Natural killer cell (primary cell): ENCODE measurements at regions not wholly inside any gene's neighbourhood (a gene's known extent, or its start where the extent isn't known, plus 50 kb on each side); places are given as distances from the start of the nearest gene placed in this dataset.

Experiments
- ATAC-seq, 3 donors: fragments of 150-1000 bp in 2 of 3; fragments of 200-7000 bp in 1 of 3; cut with Tn5 transposase; 1 replicate in 1 of 3; 2 replicates in 2 of 3; pipeline ENCODE4 v1.10.0; 2021; ENCODE audit warnings: mild to moderate bottlenecking in 2 of 3, moderate library complexity in 2 of 3
- DNase-seq, 2 donors: peaks; one replicate each; pipeline versions ENCODE4 v3.0.0 to v3.0.0-alpha.2; 2013 to 2021; ENCODE audit warnings: mixed read lengths in 1 of 2
- H3K27ac ChIP-seq: one replicate; pipeline ENCODE4 v1.5.1; 2013; ENCODE audit warnings: mild to moderate bottlenecking, low read length
- H3K27me3 ChIP-seq: one replicate; pipeline ENCODE4 v1.6.1; 2013; ENCODE audit warnings: low read length; ENCODE audit not compliant: control insufficient read depth, insufficient read depth
- H3K36me3 ChIP-seq: one replicate; pipeline ENCODE4 v1.6.1; 2013; ENCODE audit warnings: low read length; ENCODE audit not compliant: control insufficient read depth, insufficient read depth
- H3K4me1 ChIP-seq: one replicate; pipeline ENCODE4 v1.6.1; 2013; ENCODE audit warnings: low read length; ENCODE audit not compliant: control insufficient read depth, insufficient read depth
- H3K4me3 ChIP-seq: one replicate; pipeline ENCODE4 v1.5.1; 2013; ENCODE audit warnings: low read length
- H3K9me3 ChIP-seq: one replicate; pipeline ENCODE4 v1.6.1; 2013; ENCODE audit warnings: low read length; ENCODE audit not compliant: control insufficient read depth, insufficient read depth
- H3K27ac Mint-ChIP-seq, 2 donors: one replicate each; pipeline ENCODE4 v1.8.0; 2022; ENCODE audit warnings: mild to moderate bottlenecking in 2 of 2, mixed read lengths in 2 of 2, moderate library complexity in 1 of 2
- H3K27me3 Mint-ChIP-seq, 2 donors: one replicate each; pipeline ENCODE4 v1.8.0; 2022; ENCODE audit warnings: low read depth in 2 of 2, mixed read lengths in 2 of 2
- H3K36me3 Mint-ChIP-seq: one replicate; pipeline ENCODE4 v1.8.0; 2022; ENCODE audit warnings: mixed read lengths
- H3K4me1 Mint-ChIP-seq, 2 donors: one replicate each; pipeline ENCODE4 v1.8.0; 2022; ENCODE audit warnings: mixed read lengths in 2 of 2
- H3K4me3 Mint-ChIP-seq: one replicate; pipeline ENCODE4 v1.8.0; 2022; ENCODE audit warnings: mild to moderate bottlenecking, moderate library complexity, mixed read lengths
- H3K9me3 Mint-ChIP-seq, 2 donors: one replicate each; pipeline ENCODE4 v1.8.0; 2022; ENCODE audit warnings: mixed read lengths in 2 of 2
- CTCF ChIP-seq: fragments of 200-600 bp; IDR thresholded peaks from one replicate; pipeline ENCODE4 v1.8.0; 2022; ENCODE audit warnings: antibody characterized with exemption
- WGBS: methylation state at CpG from one replicate; pipeline ENCODE4 v1.1.7; 2013; ENCODE audit warnings: missing lambda C conversion rate; ENCODE audit not compliant: insufficient coverage; 5-methylcytosine and 5-hydroxymethylcytosine counted together
- intact Hi-C: fragments of 100-400 bp; cut with micrococcal nuclease; formaldehyde crosslinking; loops from one replicate; pipeline ENCODE4 v1.14.2; 2022

DNA sequence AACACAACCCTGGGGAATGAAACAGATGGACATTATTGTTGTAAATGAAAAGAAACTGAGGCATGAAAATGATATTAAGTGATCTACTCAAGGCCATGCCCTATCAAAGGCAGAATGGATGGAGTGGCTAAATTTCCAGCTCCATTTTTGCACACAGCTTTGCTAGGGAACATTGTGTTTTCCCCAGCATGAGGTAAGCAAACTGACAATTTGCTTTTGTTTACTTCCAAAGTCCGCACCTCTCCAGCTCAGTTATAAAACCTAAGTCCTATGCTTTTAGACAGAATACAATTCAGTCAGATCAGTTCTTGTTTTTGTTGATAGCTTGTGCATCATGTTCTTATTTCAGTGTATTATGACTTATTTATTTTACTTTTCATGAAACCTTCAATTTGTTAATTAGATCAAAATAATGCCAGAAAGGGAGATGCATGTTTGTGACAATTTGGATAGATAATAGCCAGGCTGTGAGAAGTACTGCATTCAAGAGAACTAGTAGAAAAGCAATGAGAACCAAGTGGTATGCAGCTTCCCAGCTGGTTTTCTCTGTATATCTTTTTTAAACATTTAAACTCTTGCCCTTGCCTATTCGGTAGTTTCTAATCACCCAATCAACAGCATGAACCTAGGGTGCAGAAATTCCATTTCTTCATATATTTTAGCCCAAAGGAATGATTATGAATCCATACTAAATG is 380.8 kb downstream of the SPATA31D1 start:
- no peaks in the 10 kb centered on the region for H3K36me3 ChIP-seq
- ATAC-seq (no peak), DNase-seq (no peak)
- H3K27ac ChIP-seq: no peak overlapping the region
- H3K4me3 ChIP-seq: no peak overlapping the region
- no peaks in the 10 kb centered on the region for H3K4me1 ChIP-seq
- Mint-ChIP-seq H3K27me3 (no peaks in the 10 kb centered on the region), H3K9me3 (peaks cover 11 to 12% of the 10 kb centered on the region in 2 donors), H3K4me3 (no peak overlapping the region), H3K27ac (no peak overlapping the region), H3K4me1 (no peaks in the 10 kb centered on the region), H3K36me3 (peaks cover 7% of the 10 kb centered on the region)
- no peaks in the 10 kb centered on the region for H3K27me3 ChIP-seq
- no peaks in the 10 kb centered on the region for H3K9me3 ChIP-seq
- 79% methylated on average over 2 of the region's 2 CpGs for WGBS
- intact Hi-C loops: no loop called here
- no peak for TF ChIP-seq CTCF

DNA sequence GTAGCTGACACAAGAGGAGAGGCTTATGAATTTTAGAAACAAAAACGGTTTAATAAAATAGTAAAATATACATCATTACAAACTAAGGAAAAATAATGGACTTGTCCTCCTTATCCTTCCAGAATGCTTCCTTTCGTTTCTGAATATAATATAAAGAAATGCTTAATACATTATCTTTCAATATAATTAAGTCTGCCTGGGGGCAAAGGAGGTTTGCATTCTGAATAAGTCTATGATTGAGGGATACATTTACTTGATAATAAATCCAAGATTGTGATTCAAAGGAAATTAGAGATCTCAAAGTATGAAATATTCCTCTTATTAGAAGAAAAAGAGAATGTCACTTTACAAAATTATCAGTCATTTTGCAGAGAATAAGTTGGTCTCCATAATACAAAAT is 386.5 kb downstream of the SPATA31D1 start:
- H3K36me3 Mint-ChIP-seq: no peaks in the 10 kb centered on the region
- H3K4me1 ChIP-seq: no peaks in the 10 kb centered on the region
- DNase-seq (no peak), ATAC-seq (no peak)
- no peaks in the 10 kb centered on the region for H3K4me1 Mint-ChIP-seq
- no peak overlapping the region for H3K27ac ChIP-seq
- no peaks in the 10 kb centered on the region for H3K36me3 ChIP-seq
- H3K4me3 ChIP-seq: no peak overlapping the region
- H3K27me3 Mint-ChIP-seq: no peaks in the 10 kb centered on the region
- no peaks in the 10 kb centered on the region for H3K27me3 ChIP-seq
- H3K9me3 Mint-ChIP-seq: peaks cover 9 to 15% of the 10 kb centered on the region in 2 donors
- no peak overlapping the region for H3K4me3 Mint-ChIP-seq
- intact Hi-C loops: no loop called here
- no CpG with 5 or more reads among the region's 2 CpGs for WGBS
- H3K27ac Mint-ChIP-seq: no peak overlapping the region
- H3K9me3 ChIP-seq: no peaks in the 10 kb centered on the region
- TF ChIP-seq CTCF: no peak

DNA sequence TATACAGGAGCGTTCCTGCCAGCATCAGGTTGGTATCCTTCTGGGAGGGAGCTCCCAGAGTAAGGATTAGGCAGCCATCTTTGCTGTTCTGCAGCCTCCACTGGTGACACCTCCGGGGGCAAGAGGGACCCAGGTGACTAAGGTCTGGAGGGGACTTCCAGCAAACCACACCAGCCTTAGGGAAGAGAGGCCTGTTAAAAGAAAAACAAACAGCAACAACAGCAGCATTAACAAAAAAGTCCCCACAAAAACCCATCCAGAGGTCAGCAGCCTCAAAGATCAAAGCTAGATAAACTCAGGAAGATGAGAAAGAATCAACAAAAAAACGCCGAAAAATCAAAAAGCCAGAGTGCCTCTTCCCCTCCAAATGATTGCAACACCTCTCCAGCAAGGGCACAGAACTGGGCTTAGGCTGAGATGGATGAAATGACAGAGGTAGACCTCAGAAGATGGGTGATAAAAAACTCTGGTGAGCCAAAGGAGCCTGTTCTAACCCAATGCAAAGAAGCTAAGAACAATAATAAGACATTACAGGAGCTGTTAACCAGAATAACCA is 388.2 kb downstream of the SPATA31D1 start:
- Histone ChIP-seq H3K4me1 (no peaks in the 10 kb centered on the region), H3K27me3 (no peaks in the 10 kb centered on the region), H3K27ac (no peak overlapping the region), H3K36me3 (no peaks in the 10 kb centered on the region), H3K9me3 (no peaks in the 10 kb centered on the region), H3K4me3 (no peak overlapping the region)
- Mint-ChIP-seq H3K4me1 (no peaks in the 10 kb centered on the region), H3K9me3 (peaks cover 10 to 13% of the 10 kb centered on the region in 2 donors), H3K27ac (no peak overlapping the region), H3K27me3 (no peaks in the 10 kb centered on the region), H3K4me3 (no peak overlapping the region), H3K36me3 (no peaks in the 10 kb centered on the region)
- intact Hi-C loops: no loop called here
- TF ChIP-seq CTCF: no peak
- WGBS: 77% methylated on average over 4 of the region's 4 CpGs
- DNase-seq: no peak
- no peak for ATAC-seq
